ENCODE measurements at regions not wholly inside any gene's neighbourhood (a gene's known extent, or its start where the extent isn't known, plus 50 kb on each side); places are given as distances from the start of the nearest gene placed in this dataset.

DNA sequence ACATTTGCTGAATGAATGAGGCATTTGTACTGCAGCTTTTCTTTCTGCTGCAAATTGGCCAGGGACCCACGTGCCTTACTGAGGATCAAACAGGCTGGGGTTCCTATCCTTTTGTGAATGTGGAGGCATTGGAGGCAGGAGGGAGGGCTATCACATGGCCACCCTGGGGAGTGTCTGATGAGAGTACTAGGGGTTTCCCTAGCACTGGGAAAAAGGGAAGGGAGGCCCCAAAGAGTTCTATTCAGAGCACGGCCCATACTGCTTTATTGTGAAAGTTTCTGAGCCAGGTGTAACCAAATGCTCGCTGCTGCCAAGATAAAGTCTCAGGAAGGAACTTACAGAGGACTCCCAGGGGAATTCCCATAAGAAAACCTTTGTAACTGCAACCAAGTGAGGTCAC lies 78.4 kb upstream of the ANO1 start:
- TF ChIP-seq CTCF (IDR thresholded peaks at IDR 0.05) (no peak), PBX3 (IDR thresholded peaks at IDR 0.05) (no peak), KDM1A (IDR thresholded peaks at IDR 0.05; ENCODE audit: low read depth) (no peak), MYC (IDR thresholded peaks at IDR 0.05; ENCODE audit: borderline replicate concordance, low read length) (no peak)

Data from A549 (cell line).